Occipital lobe (tissue), 1 donor: ENCODE measurements at regions not wholly inside any gene's neighbourhood (a gene's known extent, or its start where the extent isn't known, plus 50 kb on each side); places are given as distances from the start of the nearest gene placed in this dataset.
"Not testable (repeated sequence)": the region's sequence is repeated elsewhere in the genome, so short reads cannot be mapped to it uniquely, and the experiment has no call there.

Experiments
- DNase-seq: peaks from one replicate; lab custom pipeline; 2025; lab: John Stamatoyannopoulos, UW

- no peak for DNase-seq
Measured at GRCh38 chr3:15989419-15989818, 185.1 kb upstream of the GALNT15 start.

DNA sequence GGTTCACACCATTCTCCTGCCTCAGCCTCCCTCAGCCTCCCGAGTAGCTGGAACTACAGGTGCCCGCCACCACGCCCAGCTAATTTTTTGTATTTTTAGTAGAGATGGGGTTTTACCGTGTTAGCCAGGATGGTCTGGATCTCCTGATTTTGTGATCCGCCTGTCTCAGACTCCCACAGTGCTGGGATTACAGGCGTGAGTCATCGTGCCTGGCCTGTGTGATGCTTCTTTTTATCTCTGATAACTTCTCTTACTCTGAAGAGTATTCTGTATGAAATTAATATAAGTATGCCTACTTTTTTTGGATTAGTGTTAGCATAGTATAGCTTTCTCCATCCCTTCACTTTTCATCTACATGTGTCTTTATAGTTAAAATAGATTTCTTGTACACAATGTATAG is 180.8 kb upstream of the GALNT15 start:
- not testable (repeated sequence) for DNase-seq

- DNase-seq, result not testable (repeated sequence)
Measured at GRCh38 chr3:15996496-15996895, 178.0 kb upstream of the GALNT15 start.

- DNase-seq, result no peak
Measured at GRCh38 chr3:15997274-15997943, 177.1 kb upstream of the GALNT15 start.

GRCh38 chr3:15998911-15999310 is 175.6 kb upstream of the GALNT15 start:
- no peak for DNase-seq

- no peak for DNase-seq
Measured at GRCh38 chr3:16004812-16005211, 169.7 kb upstream of the GALNT15 start.

DNA sequence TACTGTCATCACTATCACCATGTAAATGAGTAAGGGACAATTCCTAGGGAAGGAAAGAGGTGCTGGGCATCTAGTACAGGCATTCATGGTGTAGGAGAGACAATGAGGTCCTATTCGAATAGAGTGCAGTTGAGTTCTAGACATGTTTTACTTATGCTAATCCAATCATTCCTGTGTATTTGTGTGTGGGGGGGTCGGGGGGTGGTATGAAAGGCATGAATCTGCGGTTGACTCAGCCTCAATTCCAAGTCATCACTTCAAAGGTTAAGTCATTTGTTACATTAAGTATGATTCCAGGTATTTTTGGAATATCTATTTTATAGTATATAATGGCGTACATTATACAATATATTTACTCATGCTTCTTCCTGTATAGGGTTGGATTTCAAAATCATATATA is 163.1 kb upstream of the GALNT15 start:
- no peak for DNase-seq

DNA sequence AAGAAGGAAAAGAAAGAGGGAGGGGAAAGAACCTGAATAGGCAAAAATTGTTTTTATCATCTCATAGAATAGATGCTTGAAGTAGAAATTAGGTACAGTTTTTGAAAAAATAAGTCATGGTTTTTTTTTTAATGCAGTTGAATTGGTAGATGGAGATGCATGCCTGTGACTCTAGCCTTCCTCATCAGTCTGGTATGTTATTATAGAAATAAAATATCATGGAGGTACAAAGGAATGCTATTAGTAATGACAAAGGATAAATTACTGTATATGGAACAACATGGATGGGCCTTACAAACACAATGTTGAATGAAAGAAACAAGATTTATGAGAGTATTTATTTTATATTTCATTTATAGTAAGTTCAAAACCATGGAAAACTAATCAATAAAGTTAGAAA is 162.4 kb upstream of the GALNT15 start:
- DNase-seq, result no peak

DNA sequence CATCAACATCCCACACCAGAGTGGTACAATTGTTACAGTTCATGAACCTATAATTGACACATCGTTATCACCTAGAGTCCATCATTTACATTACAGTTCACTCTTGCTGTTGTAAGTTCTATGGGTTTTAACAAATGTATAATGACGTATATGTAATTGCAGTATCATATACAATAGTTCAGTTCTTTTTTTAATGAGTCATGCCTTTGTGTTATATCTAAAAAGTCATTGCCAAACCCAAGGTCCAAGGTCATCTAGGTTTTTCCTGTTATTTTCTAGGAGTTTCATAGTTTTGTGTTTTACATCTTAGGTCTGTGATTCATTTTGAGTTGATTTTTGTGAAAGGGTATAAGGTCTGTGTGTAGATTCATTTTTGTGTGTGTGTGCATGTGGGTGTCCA is 160.9 kb upstream of the GALNT15 start:
- no peak for DNase-seq

GRCh38 chr3:16021801-16022200 is 152.7 kb upstream of the GALNT15 start:
- not testable (repeated sequence) for DNase-seq

GRCh38 chr3:16023881-16024280 is 150.6 kb upstream of the GALNT15 start:
- DNase-seq, result not testable (repeated sequence)

- DNase-seq, result no peak
Measured at GRCh38 chr3:16024548-16024947, 149.9 kb upstream of the GALNT15 start.

- no peak for DNase-seq
Measured at GRCh38 chr3:16026753-16027152, 147.7 kb upstream of the GALNT15 start.

DNA sequence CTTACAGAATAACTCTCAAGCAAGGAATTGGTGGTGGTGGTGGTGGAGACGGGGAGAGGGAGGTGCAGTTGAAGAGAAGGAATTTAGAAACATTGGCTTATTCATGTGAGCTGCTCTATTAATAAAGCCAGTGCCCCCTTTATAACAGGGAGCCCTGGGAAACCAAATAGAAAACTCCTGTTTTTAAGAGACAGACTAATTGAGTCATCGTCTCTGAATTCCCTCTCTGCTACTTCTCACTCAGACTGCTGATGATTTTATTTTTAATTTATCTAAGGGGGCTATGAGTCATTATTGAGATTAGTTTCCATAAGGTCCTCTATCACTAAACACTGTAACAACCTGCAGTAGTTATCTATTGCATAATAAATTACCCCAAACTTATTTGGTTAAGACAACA is 145.9 kb upstream of the GALNT15 start:
- DNase-seq, result no peak

- DNase-seq, result no peak
Measured at GRCh38 chr3:16030342-16030741, 144.1 kb upstream of the GALNT15 start.

DNA sequence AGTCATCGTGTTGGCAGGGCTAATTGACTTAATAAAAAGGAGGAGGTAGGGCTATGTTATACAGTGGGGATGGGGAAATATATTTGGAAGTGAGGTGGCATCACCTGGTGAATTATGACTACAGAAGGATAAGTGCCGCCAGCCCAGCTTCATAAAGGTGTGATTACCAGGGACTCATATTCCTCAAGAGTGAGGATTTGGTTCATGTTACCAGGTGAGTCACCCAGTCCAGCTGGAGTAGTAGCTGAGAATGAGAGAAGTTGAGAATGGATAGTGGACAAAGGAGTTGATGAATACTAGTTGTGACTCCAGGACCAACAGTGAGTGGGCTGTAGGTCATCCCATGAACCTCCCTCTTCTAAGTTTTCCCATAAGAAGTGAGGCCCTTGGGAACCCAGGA is 143.0 kb upstream of the GALNT15 start:
- DNase-seq, result no peak

- DNase-seq, result no peak
Measured at GRCh38 chr3:16033889-16034687, 140.4 kb upstream of the GALNT15 start.

DNA sequence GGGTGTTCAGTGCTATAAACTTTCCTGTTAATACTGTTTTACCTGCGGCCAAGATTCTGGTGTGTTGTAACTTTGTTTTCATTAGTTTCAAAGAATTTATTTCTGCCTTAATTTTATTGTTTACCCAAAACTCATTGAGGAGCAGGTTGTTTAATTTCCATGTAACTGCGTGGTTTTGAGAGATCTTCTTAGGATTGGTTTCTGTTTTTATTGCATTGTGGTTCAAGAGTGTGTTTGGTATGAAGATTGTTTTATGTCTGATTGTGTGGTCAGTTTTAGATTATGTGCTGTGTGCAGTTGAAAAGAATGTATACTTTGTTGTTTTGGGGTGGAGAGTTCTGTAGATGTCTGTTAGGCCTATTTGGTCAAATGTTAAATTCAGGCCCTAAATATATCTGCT is 133.5 kb upstream of the GALNT15 start:
- DNase-seq, result no peak

DNA sequence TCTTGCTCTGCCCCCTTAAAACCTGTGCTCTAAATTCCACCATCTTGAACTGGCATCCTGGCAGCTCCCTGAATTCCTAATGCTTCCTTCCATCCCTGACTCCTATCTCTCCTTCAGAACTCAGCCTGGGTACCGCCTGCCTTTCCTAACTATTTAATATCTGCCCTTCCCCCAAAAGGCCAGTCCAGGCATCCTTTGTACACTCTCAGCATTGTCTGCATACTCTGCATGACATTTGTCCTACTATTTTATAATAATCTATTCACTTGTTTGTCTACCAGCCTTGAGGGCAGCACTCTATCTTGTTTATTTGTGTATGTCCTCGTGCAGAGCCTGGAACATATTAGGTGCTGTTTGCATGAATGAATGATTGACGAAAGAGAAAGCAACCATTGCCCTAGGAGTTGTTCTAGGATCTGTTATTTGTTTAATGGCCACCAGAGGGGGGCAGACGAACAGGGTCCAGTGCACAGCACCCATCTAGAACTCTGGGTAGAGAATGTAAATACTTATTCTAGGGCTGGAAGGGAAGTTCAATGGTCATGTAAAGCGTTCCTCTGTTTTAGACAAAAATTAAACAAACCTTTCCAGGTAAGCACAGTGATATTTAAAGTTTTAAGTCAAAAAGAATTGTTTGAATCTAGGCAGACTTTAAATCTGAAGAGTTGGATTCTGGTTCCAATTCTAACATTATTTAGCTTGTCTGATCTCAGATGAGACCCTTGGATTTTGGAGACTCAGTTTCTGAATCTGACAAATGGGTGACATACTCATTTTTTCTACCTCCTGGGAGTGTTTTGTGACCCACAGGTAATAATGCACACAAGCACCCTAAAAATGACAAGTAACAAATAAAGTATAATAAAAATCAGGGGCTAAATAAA is 125.8 kb upstream of the GALNT15 start:
- peak; percentile 17 for DNase-seq

- no peak for DNase-seq
Measured at GRCh38 chr3:16050641-16051467, 123.6 kb upstream of the GALNT15 start.

GRCh38 chr3:16051691-16052090 is 122.8 kb upstream of the GALNT15 start:
- DNase-seq, result no peak
